ENCODE measurements at regions not wholly inside any gene's neighbourhood (a gene's known extent, or its start where the extent isn't known, plus 50 kb on each side); places are given as distances from the start of the nearest gene placed in this dataset.
A peak's percentile ranks its signal among the peaks of the same experiment; 100 is the strongest.
"Not testable (repeated sequence)": the region's sequence is repeated elsewhere in the genome, so short reads cannot be mapped to it uniquely, and the experiment has no call there.

GRCh38 chr13:88651531-88651930 lies 980.4 kb downstream of the SLITRK5 start:
- DNase-seq (ENCODE audit: extremely low read depth, low read depth): no peak

GRCh38 chr13:88656751-88657150 lies 985.6 kb downstream of the SLITRK5 start:
- peak; percentile 21 for DNase-seq (ENCODE audit: extremely low read depth, low read depth)

- DNase-seq (ENCODE audit: extremely low read depth, low read depth): no peak
Observed at GRCh38 chr13:88670509-88670908, 999.3 kb downstream of the SLITRK5 start.

- DNase-seq (ENCODE audit: extremely low read depth, low read depth): no peak
Observed at GRCh38 chr13:88674841-88675240, 1003.7 kb downstream of the SLITRK5 start.

- DNase-seq (ENCODE audit: extremely low read depth, low read depth): no peak
Observed at GRCh38 chr13:88675347-88675996, 1004.3 kb downstream of the SLITRK5 start.

GRCh38 chr13:88676016-88676415 lies 1004.8 kb downstream of the SLITRK5 start:
- no peak for DNase-seq (ENCODE audit: extremely low read depth, low read depth)

DNA sequence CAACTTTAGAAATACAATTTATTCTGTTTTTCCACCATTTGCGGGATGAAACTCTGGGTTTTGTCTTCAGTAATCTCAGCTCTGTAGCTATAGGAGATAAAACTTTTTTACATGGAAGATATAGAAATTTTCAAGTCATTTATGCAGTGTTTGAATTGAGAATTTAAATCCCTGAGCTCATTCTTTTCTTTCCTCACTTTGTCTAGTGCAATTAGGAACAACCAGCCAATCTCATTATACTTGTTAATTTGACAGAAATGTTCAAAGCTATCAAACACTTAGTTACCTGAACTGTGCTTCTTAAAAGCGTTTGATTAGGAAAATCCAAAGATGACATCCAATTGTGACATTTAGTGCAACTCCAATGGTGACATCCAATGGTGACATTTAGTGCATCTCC lies 1014.3 kb downstream of the SLITRK5 start:
- DNase-seq (ENCODE audit: extremely low read depth, low read depth): no peak

- no peak for DNase-seq (ENCODE audit: extremely low read depth, low read depth)
Observed at GRCh38 chr13:88701551-88701950, 1030.4 kb downstream of the SLITRK5 start.

GRCh38 chr13:88704600-88705275 lies 1033.6 kb downstream of the SLITRK5 start:
- DNase-seq (ENCODE audit: extremely low read depth, low read depth): no peak

- no peak for DNase-seq (ENCODE audit: extremely low read depth, low read depth)
Observed at GRCh38 chr13:88707646-88708045, 1036.5 kb downstream of the SLITRK5 start.

- DNase-seq (ENCODE audit: extremely low read depth, low read depth): no peak
Observed at GRCh38 chr13:88717946-88718345, 1046.8 kb downstream of the SLITRK5 start.

GRCh38 chr13:88718781-88719180 lies 1047.6 kb downstream of the SLITRK5 start:
- DNase-seq (ENCODE audit: extremely low read depth, low read depth): no peak

DNA sequence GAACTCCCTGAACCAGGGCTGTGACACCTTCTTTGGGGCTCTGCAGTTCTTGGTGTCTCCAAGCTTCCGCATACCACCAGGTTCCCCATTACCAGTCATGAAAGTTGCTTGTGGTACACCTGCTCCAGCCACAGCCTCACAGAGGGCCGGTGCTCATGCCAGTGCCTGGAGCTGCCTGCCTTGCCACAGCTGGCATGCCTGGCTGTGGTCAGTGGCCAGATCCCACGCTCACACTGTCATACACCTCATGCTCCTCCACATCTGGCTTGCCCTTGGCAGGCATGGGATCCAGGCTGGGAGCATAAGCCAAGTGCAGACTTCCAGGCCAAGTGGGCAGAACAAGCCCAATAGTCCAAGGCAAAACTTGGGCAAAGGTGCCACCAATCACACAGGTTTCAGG lies 1054.9 kb downstream of the SLITRK5 start:
- DNase-seq (ENCODE audit: extremely low read depth, low read depth): no peak

DNA sequence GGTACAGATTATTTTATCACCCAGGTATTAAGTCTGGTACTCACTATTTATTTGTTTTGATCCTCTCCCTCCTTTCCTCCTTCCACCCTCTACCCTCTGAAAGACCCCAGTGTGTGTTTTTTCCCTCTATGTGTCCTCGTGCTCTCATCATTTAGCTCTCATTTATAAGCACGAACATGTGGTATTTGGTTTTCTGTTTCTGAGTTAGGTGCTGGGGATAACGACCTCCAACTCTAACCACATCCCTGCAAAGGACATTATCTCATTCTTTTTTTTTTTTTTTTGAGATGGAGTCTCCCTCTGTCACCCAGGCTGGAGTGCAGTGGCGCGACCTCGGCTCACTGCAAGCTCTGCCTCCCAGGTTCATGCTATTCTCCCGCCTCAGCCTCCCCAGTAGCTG lies 1056.1 kb downstream of the SLITRK5 start:
- not testable (repeated sequence) for DNase-seq (ENCODE audit: extremely low read depth, low read depth)

DNA sequence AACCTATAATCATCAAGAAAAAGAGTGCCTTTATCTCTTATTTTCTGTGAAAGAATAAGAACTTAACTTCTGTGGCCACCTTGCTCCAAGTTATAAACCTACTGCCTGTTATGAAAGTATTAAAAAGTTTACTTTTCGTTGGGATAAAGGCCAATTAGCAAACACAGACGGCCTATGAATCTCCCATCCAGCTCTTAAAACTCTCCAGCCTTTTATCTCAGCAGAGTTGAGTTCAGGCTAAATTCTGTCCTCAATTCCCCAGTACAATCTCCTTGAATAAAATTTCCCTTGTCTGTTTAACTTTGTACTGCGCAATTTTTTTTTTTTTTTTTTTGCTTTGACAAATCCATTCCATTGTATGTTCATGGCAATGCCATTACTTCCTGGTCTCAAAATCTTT lies 1058.4 kb downstream of the SLITRK5 start:
- no peak for DNase-seq (ENCODE audit: extremely low read depth, low read depth)

GRCh38 chr13:88736026-88736425 lies 1064.9 kb downstream of the SLITRK5 start:
- DNase-seq (ENCODE audit: extremely low read depth, low read depth): no peak

- no peak for DNase-seq (ENCODE audit: extremely low read depth, low read depth)
Observed at GRCh38 chr13:88739195-88739594, 1068.0 kb downstream of the SLITRK5 start.

DNA sequence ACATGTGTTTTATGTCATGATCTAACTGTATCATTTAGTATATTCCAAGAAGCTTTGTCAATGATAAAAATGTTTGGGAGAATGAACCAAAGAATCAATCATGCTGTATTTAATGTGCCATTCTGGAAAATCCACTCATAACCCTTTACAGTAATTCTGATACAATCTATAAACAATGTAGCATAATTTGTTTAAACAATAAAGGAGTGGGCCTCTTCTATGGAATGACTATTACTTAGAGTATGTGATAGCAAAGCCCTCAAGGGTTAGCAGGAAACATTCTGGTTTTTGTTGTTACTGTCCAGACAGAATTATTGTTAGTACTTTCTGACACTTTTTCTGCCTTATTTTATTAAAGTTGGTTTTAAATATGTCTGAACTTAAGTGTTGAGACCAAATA lies 1073.1 kb downstream of the SLITRK5 start:
- DNase-seq (ENCODE audit: extremely low read depth, low read depth): no peak

DNA sequence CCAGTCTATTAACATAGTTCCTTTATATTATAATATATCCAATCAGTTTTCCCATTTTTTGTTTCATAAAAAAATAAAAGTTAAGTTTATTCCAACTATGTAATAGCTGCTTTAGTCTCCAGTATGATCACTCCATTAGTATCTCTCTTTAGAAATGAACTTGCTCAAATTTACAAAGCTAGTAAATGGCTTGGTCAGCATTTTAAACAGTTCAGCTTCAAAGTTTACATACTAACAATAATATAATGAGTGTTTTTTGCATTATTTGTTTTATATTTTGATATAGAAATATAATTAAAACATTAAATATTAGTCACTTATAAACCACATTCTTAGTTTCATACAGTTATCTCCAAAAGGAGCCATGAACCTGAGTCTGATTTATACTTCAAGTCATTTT lies 1073.8 kb downstream of the SLITRK5 start:
- no peak for DNase-seq (ENCODE audit: extremely low read depth, low read depth)

DNA sequence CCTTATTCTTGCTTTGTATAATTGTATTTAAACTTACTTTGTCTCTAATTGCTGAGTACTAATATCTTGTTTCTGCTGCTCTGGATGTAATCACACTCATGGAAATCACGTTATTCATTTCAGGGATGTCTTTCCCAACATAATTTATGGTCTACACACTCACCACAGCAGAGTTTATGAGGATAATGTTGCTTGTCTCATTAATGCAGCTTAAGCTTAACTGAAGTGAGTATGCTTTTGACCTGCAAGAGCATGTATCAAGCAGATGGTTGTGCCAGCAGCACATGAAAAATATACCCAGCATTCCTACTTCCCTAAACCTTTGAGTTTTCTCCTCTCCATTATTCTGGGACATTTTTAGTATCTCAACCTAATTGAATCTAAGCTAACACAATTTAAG lies 1080.9 kb downstream of the SLITRK5 start:
- DNase-seq (ENCODE audit: extremely low read depth, low read depth): no peak

DNA sequence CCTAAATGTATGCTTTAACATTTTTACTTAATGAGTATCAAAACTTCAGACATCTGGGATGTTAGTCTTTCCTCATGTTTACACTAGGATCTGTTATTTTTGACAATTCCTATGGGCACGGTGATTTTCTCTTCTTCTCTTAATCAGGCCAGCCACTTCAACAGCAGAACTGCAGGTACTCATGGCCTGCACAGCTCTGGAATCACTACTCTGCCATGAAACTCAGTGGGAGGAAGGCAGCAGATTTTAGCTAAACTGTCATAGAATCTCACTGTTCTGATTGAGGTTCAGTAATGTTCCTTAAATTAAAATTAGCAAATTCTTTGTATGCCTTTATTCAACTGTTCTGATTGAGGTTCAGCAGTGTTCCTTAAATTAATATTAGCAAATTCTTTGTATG lies 1083.0 kb downstream of the SLITRK5 start:
- no peak for DNase-seq (ENCODE audit: extremely low read depth, low read depth)

GRCh38 chr13:88761145-88761544 lies 1090.0 kb downstream of the SLITRK5 start:
- DNase-seq (ENCODE audit: extremely low read depth, low read depth): no peak

DNA sequence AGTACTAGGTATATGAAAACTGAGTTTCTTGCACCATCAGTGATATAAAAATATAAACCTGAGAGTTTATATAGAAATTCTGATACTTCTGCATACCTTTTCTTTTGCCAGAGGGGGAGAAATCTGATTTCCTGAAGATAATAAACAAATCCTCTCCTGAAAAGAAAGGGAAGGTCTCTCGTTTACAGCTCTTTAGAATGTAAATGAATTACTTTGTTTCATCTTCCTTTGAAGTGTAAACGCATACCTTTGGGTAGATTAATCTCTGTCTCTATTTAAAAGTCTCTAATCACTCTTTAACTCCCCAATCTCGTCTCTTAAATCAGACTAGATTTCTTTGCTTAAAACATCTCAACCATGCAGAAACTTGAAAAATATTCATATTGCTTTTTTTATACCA lies 1092.9 kb downstream of the SLITRK5 start:
- DNase-seq (ENCODE audit: extremely low read depth, low read depth): no peak
